Muscle of leg (tissue), 3 donors: ENCODE measurements at regions not wholly inside any gene's neighbourhood (a gene's known extent, or its start where the extent isn't known, plus 50 kb on each side); places are given as distances from the start of the nearest gene placed in this dataset.

ENCODE experiments used
- DNase-seq: peaks from one replicate; pipeline ENCODE4 v3.0.0; 2013
- H3K27ac ChIP-seq: one replicate; pipeline ENCODE4 v1.5.1; 2013; ENCODE audit warnings: mild to moderate bottlenecking, low read length, control low read depth
- H3K27me3 ChIP-seq: one replicate; pipeline ENCODE4 v1.6.1; 2013; ENCODE audit warnings: low read length; ENCODE audit not compliant: control insufficient read depth, insufficient read depth
- H3K36me3 ChIP-seq: one replicate; pipeline ENCODE4 v1.6.1; 2013; ENCODE audit warnings: low read length; ENCODE audit not compliant: control insufficient read depth, insufficient read depth
- H3K4me1 ChIP-seq: one replicate; pipeline ENCODE4 v1.6.1; 2013; ENCODE audit warnings: low read length; ENCODE audit not compliant: control insufficient read depth, insufficient read depth
- H3K4me3 ChIP-seq: one replicate; pipeline ENCODE4 v1.5.1; 2013; ENCODE audit warnings: low read length, control low read depth
- H3K9me3 ChIP-seq: replicated peaks from 2 replicates; pipeline ENCODE4 v1.6.1; 2013; ENCODE audit warnings: low read depth, low read length; ENCODE audit not compliant: control insufficient read depth
- WGBS: methylation state at CpG from one replicate; pipeline ENCODE4 v1.1.5; 2013; ENCODE audit warnings: missing lambda C conversion rate; ENCODE audit not compliant: insufficient coverage; 5-methylcytosine and 5-hydroxymethylcytosine counted together

DNA sequence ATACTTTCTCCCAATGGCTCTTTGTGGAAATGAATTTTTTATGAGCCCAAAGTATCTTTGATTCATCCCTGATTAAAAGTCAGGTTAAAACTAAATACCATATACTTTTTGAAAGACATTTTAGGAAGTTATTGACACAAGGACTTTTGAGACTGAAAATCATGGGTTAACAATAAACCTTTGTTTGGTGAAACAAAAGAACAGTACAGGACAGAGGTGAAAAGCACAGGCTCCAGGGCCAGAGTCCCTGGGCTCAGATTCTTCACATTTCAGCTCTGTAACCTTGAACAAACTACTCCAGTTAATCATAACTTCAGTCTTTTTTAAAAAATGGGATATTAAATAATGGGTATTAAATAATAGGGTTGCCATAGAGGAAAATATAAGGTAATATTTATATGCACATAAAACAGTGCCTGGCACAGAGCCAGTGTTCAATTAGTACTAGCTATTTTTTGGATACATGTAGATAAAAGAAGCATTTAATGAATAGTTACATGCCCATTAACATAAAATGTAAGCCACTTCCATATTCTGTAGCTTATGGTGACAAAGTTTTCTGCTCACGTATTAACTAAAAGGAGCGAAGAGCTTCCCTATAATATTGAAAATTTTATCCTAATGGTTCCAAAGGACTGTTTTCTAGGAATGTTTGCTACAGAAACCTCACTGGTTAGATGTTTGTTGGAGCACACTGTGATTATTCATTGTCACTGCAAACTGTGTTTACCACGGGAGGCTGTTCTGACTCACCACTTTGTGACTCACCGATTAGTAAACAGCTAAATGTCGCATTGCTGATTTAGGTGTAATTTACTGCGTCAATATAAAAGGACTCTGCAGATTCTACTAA is 255.4 kb downstream of the DAD1 start:
- H3K27ac ChIP-seq: peak overlapping the region; percentile 69
- H3K27me3 ChIP-seq: no peaks in the 10 kb centered on the region
- H3K4me1 ChIP-seq: peaks cover 13% of the 10 kb centered on the region
- WGBS: no CpG with 5 or more reads among the region's 6 CpGs
- H3K4me3 ChIP-seq: no peak overlapping the region
- no peaks in the 10 kb centered on the region for H3K36me3 ChIP-seq
- H3K9me3 ChIP-seq: peaks cover 11% of the 10 kb centered on the region
- peak; percentile 49 for DNase-seq

DNA sequence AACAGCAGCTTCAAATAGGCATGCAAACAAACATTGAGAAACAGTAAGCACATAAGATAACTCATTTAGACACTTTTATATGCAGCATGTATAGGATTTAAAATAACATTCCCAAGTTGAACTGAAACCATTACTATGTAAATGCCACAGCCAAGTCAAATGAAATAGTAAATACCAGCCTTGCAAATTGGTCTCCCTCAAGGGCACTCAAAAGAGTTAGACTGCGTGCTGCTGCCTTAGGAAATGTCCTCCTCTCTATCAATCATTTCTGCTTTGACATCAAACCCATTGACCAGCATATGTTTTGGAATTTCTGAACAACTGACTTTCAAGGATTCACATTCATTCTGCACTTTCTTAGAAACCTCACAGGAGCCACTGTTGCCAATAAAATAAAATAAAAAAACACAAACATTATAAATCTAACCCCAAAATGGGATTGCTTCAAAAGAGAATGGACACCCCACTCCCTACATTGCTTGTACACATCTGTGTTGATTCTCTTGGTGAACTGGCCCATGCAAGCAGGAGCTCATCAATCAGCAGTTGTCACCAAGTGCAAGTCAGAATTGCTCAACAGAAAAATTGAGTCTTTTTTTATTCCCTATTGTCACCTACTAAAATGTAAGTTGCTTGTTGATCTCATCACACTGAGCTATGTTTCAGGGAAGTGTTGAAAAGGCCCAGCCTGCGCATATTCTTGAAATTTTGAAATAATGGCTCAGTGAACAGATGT is 256.2 kb downstream of the DAD1 start:
- Histone ChIP-seq H3K4me1 (peaks cover 5% of the 10 kb centered on the region), H3K27ac (peak overlapping the region; percentile 69), H3K9me3 (peaks cover 13% of the 10 kb centered on the region), H3K36me3 (no peaks in the 10 kb centered on the region), H3K4me3 (no peak overlapping the region), H3K27me3 (no peaks in the 10 kb centered on the region)
- 13% methylated on average over 1 of the region's 2 CpGs for WGBS
- peak; percentile 96 for DNase-seq

DNA sequence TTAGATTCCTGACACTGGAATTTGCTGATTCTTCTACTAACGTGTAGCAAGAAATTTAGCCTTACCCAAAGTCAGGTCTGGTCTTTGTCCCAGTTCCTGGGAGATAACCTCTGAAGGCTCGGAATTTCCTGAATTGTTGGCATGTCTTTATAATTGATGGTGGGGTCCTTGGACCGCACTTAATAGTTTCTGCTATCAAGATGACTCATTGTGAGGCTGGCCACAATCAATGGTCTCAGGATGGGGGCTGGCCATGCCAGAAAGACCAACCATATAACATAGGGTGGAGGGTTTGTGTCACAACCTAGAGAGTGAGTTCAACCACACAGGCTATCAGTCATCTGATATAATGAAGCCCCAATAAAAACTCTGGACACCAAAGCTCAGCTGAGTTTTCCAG is 259.7 kb downstream of the DAD1 start:
- no peak for DNase-seq
- 71% methylated on average over 1 of the region's 3 CpGs for WGBS
- no peak overlapping the region for H3K27ac ChIP-seq
- no peaks in the 10 kb centered on the region for H3K4me1 ChIP-seq
- peaks cover 17% of the 10 kb centered on the region for H3K9me3 ChIP-seq
- H3K36me3 ChIP-seq: no peaks in the 10 kb centered on the region
- no peak overlapping the region for H3K4me3 ChIP-seq
- H3K27me3 ChIP-seq: no peaks in the 10 kb centered on the region

GRCh38 chr14:22325676-22326400 is 263.2 kb downstream of the DAD1 start:
- peaks cover 17% of the 10 kb centered on the region for H3K9me3 ChIP-seq
- no peaks in the 10 kb centered on the region for H3K36me3 ChIP-seq
- WGBS: no CpG with 5 or more reads among the region's 2 CpGs
- H3K4me3 ChIP-seq: no peak overlapping the region
- no peaks in the 10 kb centered on the region for H3K4me1 ChIP-seq
- DNase-seq: peak; percentile 67
- H3K27me3 ChIP-seq: peaks cover 4% of the 10 kb centered on the region
- peak overlapping the region; percentile 51 for H3K27ac ChIP-seq

- H3K27me3 ChIP-seq: peaks cover 7% of the 10 kb centered on the region
- H3K4me1 ChIP-seq: no peaks in the 10 kb centered on the region
- H3K4me3 ChIP-seq: no peak overlapping the region
- H3K27ac ChIP-seq: no peak overlapping the region
- 0% methylated on average over 1 of the region's 4 CpGs for WGBS
- DNase-seq: no peak
- H3K9me3 ChIP-seq: no peaks in the 10 kb centered on the region
- H3K36me3 ChIP-seq: no peaks in the 10 kb centered on the region
These were observed 268.7 kb downstream of the DAD1 start for GRCh38 chr14:22320362-22320750.

- H3K27ac ChIP-seq: no peak overlapping the region
- WGBS: 60% methylated on average over 1 of the region's 4 CpGs
- H3K4me1 ChIP-seq: no peaks in the 10 kb centered on the region
- no peak overlapping the region for H3K4me3 ChIP-seq
- peak; percentile 86 for DNase-seq
- H3K9me3 ChIP-seq: no peaks in the 10 kb centered on the region
- no peaks in the 10 kb centered on the region for H3K36me3 ChIP-seq
- H3K27me3 ChIP-seq: peaks cover 7% of the 10 kb centered on the region
These were observed 269.3 kb downstream of the DAD1 start for GRCh38 chr14:22319526-22320361.

DNA sequence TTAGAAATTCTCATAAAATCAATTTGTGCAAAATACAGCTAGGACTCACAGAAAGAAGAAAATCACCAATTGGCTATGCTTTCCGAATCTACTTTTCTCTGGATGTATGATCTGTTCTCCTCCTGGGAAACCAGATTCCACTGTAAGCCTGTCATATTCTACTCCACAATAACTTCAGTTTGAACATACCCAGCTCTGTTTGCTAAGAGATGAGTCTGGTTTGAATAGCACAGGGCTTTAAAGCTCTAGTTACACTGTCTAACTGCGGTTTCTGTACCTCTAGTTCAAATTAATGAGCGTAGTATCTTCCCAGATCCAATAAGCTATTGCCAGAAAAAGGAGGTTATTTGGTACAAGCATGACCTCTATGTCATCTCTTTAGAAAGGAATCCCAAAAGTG is 270.1 kb downstream of the DAD1 start:
- WGBS: no CpG with 5 or more reads among the region's 3 CpGs
- Histone ChIP-seq H3K9me3 (no peaks in the 10 kb centered on the region), H3K4me3 (no peak overlapping the region), H3K27ac (no peak overlapping the region), H3K4me1 (no peaks in the 10 kb centered on the region), H3K36me3 (no peaks in the 10 kb centered on the region), H3K27me3 (peaks cover 7% of the 10 kb centered on the region)
- DNase-seq: no peak

- no peaks in the 10 kb centered on the region for H3K4me1 ChIP-seq
- no peaks in the 10 kb centered on the region for H3K9me3 ChIP-seq
- H3K36me3 ChIP-seq: no peaks in the 10 kb centered on the region
- H3K4me3 ChIP-seq: no peak overlapping the region
- no peak overlapping the region for H3K27ac ChIP-seq
- WGBS: no CpG with 5 or more reads among the region's 1 CpG
- H3K27me3 ChIP-seq: peaks cover 3% of the 10 kb centered on the region
- no peak for DNase-seq
These were observed 272.6 kb downstream of the DAD1 start for GRCh38 chr14:22316473-22316872.

GRCh38 chr14:22315336-22315735 is 273.7 kb downstream of the DAD1 start:
- Histone ChIP-seq H3K4me3 (no peak overlapping the region), H3K4me1 (no peaks in the 10 kb centered on the region), H3K27me3 (peaks cover under 1% of the 10 kb centered on the region), H3K27ac (no peak overlapping the region), H3K9me3 (no peaks in the 10 kb centered on the region), H3K36me3 (no peaks in the 10 kb centered on the region)
- no peak for DNase-seq
- 91% methylated on average over 1 of the region's 3 CpGs for WGBS
